ENCODE measurements at regions not wholly inside any gene's neighbourhood (a gene's known extent, or its start where the extent isn't known, plus 50 kb on each side); places are given as distances from the start of the nearest gene placed in this dataset.
"Not testable (repeated sequence)": the region's sequence is repeated elsewhere in the genome, so short reads cannot be mapped to it uniquely, and the experiment has no call there.

DNA sequence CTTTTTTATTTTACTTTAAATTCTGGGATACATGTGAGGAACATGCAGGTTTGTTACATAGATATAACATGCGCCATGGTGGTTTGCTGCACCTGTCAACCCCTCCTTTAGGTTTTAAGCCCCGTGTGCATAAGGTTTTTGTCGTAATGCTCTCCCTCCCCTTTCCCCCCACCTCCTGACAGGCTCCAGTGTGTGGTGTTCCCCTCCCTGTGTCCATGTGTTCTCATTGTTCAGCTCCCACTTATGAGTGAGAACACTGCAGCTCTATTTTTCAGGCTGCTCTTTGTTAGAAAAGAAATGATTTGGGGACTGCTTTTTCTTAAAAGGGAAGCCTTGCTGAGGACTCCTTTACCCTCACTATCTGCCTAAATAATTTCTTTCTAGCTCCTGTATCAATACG, 430.2 kb upstream of the TMEM132C start:
- DNase-seq (ENCODE audit: low read depth in 2 of 2), result not testable (repeated sequence)

GRCh38 chr12:127857661-127858060, 409.3 kb upstream of the TMEM132C start:
- DNase-seq (ENCODE audit: low read depth in 2 of 2), result no peak

GRCh38 chr12:127860536-127860935, 406.4 kb upstream of the TMEM132C start:
- no peak for DNase-seq (ENCODE audit: low read depth in 2 of 2)

DNA sequence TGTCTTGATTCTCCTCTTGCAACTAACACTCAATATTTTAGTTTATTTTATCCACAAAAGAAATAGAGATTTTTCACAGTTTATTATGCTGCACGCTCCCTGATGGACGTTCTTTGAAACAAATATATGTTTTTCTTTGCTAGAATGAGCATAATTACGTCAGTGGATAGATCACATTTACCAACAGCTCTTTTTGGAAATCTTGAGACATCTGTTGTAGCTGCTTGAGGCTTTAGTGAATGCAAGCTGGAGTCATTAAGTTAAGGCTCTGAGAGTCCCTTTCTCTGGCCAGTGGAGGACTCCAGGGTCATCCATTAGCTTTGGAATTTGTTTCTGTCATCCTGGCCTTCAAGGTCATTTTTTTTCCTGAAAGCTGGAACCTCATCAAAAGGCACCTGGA, 405.6 kb upstream of the TMEM132C start:
- no peak for DNase-seq (ENCODE audit: low read depth in 2 of 2)

GRCh38 chr12:127873306-127873705, 393.7 kb upstream of the TMEM132C start:
- no peak for DNase-seq (ENCODE audit: low read depth in 2 of 2)

DNA sequence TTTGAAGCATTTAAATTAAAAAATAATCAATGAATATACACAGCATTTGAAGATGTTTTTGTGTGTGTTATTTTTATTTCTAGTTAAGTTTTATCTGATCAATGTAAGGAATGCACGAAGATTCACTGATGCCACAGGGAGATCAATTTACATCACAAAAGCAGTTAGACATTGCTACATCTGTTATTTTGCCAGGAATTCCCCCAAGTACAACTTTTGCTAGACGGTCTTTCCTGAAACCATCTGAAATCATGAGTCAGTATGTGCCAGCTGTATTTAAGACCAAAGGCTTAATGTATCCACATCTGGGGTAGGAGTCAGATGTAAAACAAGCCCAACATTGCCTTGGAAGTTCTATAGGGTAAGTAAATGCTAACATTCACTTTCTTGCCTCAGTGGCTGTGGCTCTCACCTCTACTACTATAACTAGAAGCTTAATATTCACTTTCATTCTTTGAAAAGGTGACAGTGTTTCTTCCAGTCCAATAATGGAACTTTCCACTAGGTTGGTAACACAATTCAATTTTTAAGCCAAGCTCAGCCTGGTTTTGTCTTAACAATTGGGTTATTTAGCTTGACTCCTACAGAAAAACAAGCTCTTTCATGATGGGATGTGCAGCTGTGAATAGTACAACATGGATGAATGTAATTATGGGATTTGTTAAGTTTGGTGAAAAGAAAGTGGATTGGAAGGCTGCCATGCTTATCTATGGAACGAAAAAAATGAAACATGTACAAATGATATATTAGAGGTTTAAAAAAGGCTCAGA, 385.4 kb upstream of the TMEM132C start:
- no peak for DNase-seq (ENCODE audit: low read depth in 2 of 2)

DNA sequence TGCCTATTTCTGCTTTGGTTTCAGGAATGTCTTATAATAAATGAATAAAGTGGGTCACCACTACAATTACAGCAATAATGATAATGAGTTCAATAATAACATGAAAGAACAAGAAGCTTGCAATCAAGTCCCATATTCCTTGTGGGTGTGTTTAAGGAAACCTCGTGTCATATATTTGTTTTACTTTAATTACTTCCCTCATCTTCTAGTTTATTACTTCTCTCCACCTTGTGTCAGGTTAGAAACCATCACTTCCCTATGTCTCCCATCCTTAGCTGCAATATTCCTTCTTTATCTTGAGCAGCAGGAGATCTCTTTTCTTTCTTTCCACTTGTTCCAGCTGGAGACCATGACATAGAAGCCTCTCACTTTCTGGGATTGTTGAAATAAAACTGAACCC, 384.0 kb upstream of the TMEM132C start:
- DNase-seq (ENCODE audit: low read depth in 2 of 2), result no peak

- no peak for DNase-seq (ENCODE audit: low read depth in 2 of 2)
Measured at GRCh38 chr12:127885954-127886750, 380.8 kb upstream of the TMEM132C start.

DNA sequence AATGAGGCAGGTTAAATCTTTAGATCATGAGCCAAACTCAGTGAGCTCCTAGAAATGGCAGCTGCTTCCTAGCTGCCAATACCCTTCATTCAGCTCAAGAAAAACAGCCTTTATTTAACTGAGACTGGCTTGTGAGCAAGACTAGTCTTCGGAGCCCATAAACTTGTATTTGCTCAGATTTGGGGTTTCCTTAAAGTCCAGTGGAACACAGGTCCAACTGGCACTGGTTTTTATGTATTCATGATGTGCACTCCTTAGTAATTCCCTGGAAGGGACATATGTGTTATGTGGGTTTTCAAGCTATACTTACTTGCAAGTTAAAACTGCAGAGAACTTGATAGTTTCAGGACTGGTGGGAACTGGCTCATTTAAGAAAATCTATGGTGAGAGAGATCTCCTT, 380.1 kb upstream of the TMEM132C start:
- DNase-seq (ENCODE audit: low read depth in 2 of 2), result no peak

GRCh38 chr12:127888943-127889719, 377.8 kb upstream of the TMEM132C start:
- no peak for DNase-seq (ENCODE audit: low read depth in 2 of 2)

GRCh38 chr12:127893895-127894609, 372.9 kb upstream of the TMEM132C start:
- no peak for DNase-seq (ENCODE audit: low read depth in 2 of 2)

DNA sequence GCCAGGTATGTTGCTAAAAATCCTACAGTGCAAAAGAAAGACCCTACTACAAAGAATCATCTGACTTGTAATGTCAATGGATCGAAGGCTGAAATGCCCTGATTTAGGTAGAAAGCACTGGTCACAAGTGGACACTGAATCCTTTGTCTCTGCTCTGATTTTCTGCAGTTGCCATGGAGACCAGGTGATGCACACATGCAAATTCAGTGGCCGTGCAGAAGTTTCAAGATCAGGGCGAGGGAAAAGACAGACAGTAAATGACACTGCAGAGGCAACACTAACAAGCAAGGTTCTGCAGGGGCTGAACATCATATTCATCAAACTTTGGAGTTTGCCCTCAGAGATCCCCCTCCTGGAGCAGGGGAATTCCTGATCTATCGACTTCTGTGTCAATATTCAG, 370.3 kb upstream of the TMEM132C start:
- DNase-seq (ENCODE audit: low read depth in 2 of 2), result no peak

DNA sequence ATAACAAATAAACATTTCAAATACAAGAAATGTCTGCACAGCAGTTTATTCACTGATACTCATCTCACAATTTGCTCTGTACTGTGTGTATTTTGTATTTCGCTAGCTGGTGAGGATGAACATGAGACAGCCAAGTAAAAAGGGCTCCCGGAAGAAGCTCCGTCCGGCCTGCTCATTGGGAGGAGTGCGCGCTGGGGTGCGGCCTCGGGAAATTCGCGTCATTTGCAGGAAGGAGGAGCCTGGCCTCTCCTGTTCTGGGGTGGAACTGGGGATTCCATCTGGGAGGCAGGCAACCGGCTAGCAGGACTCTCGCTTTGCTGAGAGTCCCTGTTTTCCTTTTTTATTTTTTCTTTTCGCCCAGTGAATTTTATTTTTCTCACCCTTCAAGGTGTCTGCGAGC, 368.4 kb upstream of the TMEM132C start:
- no peak for DNase-seq (ENCODE audit: low read depth in 2 of 2)

- no peak for DNase-seq (ENCODE audit: low read depth in 2 of 2)
Measured at GRCh38 chr12:127899971-127900370, 367.0 kb upstream of the TMEM132C start.

- DNase-seq (ENCODE audit: low read depth in 2 of 2), result no peak
Measured at GRCh38 chr12:127900386-127900785, 366.6 kb upstream of the TMEM132C start.

DNA sequence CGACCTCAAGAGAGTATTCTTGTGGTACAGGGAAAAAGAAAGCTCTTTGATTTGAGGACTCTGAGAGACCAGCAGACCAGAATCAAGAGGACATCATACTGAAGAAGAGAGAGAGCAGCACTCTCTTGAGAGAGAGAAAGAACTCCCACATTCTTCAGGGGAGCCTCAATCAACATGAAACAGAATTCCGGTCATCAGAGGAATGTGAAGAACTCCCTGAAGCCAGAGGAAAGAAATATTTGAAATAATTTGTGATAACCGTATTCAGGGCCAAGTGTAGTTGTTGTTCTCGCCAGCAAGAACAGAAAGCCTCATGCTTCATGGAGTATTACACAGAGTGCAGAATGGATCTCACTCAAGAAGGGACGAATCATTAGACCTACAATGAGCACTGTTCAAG, 363.8 kb upstream of the TMEM132C start:
- no peak for DNase-seq (ENCODE audit: low read depth in 2 of 2)

- DNase-seq (ENCODE audit: low read depth in 2 of 2), result no peak
Measured at GRCh38 chr12:127909041-127909440, 357.9 kb upstream of the TMEM132C start.

DNA sequence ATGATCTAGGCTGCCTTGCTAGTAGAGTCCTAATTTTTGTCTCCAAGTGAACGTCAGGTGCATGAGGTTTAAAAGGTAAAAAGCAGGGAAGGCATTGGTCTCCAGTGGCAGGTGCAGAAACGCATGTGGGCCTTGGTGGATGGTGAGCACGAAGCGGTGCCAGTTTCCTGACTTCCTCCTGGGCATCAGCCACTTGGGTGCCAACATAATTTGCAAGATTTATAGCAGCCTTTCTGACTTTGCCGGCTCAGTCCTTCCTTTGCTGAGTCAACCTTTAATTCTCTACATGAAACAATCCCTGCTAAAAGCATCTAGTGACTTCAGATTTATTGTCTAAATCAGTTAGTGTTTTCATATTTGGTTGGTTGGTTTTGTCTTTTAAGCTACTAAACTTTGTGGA, 355.7 kb upstream of the TMEM132C start:
- DNase-seq (ENCODE audit: low read depth in 2 of 2), result no peak

DNA sequence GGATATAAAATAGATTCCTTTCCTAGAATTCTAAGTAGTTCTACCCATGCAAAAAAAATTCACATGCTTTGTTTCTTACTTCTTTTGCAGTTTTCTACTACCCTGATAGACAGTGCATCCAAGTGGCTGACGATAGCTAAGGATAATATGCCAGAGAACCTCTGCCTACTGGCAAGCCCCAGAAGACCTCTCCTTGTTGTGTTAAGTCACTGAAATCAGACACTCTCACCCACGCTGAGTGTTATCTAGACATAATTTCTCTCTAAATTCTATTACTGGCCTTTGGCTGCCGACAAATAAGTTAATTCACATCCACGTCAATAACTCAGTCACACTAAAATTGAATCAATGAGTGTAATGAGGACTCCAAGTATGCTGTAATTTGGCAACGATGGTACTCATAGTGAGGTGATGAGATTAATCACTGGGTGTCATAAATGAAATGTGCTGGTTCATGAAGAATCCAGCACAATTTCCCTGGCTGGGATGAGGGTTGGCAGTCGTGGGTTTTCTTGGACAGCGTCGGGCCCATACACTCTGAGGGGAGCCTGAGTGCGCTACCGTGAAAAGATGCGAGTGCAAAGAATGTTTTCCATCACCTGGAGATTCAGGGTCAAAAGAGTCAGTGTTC, 354.8 kb upstream of the TMEM132C start:
- DNase-seq (ENCODE audit: low read depth in 2 of 2), result no peak

DNA sequence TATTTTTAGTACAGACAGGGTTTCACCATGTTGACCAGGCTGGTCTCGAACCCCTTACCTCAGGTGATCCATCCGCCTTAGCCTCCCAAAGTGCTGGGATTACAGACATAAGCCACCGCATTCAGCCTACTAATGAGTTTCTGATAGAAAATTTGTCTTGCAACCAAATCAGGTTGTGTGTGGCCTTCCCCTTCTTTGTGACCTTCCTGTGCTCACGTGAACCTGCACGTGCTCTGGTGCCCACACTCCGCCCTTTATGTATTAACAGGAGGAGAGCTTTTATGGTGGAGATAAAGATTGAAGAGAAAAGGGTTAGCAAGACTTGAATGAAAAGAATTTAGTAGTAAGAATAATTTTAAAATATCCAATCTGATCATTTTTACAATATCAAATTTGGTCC, 343.5 kb upstream of the TMEM132C start:
- DNase-seq (ENCODE audit: low read depth in 2 of 2), result no peak

- DNase-seq (ENCODE audit: low read depth in 2 of 2), result no peak
Measured at GRCh38 chr12:127925971-127926370, 341.0 kb upstream of the TMEM132C start.
